Epithelial cell of esophagus (primary cell): ENCODE measurements at regions not wholly inside any gene's neighbourhood (a gene's known extent, or its start where the extent isn't known, plus 50 kb on each side); places are given as distances from the start of the nearest gene placed in this dataset.

Source experiments
- DNase-seq: peaks from one replicate; pipeline ENCODE4 v3.0.0; 2010; ENCODE audit warnings: low read depth
- H3K4me3 ChIP-seq: 2 replicates; pipeline ENCODE4 v1.5.1; 2011; ENCODE audit warnings: mild to moderate bottlenecking, low read length, control low read depth
- TF ChIP-seq, protein P1 (sequence below): IDR thresholded peaks from 2 replicates; pipeline ENCODE4 v1.5.1; 2011; ENCODE audit warnings: low read depth, mild to moderate bottlenecking, low read length, control low read depth, inconsistent platforms; ENCODE audit not compliant: insufficient read depth; ENCODE audit errors: missing control alignments

- no peak overlapping the region for H3K4me3 ChIP-seq
- no peak for DNase-seq
- TF ChIP-seq, protein P1, sequence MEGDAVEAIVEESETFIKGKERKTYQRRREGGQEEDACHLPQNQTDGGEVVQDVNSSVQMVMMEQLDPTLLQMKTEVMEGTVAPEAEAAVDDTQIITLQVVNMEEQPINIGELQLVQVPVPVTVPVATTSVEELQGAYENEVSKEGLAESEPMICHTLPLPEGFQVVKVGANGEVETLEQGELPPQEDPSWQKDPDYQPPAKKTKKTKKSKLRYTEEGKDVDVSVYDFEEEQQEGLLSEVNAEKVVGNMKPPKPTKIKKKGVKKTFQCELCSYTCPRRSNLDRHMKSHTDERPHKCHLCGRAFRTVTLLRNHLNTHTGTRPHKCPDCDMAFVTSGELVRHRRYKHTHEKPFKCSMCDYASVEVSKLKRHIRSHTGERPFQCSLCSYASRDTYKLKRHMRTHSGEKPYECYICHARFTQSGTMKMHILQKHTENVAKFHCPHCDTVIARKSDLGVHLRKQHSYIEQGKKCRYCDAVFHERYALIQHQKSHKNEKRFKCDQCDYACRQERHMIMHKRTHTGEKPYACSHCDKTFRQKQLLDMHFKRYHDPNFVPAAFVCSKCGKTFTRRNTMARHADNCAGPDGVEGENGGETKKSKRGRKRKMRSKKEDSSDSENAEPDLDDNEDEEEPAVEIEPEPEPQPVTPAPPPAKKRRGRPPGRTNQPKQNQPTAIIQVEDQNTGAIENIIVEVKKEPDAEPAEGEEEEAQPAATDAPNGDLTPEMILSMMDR, result no peak
These were observed 222.4 kb upstream of the CD96 start for GRCh38 chr3:111319598-111319997.

- TF ChIP-seq, protein P1, result no peak
- no peak for DNase-seq
- H3K4me3 ChIP-seq, result no peak overlapping the region
These were observed 220.2 kb upstream of the CD96 start for GRCh38 chr3:111321786-111322185.

DNA sequence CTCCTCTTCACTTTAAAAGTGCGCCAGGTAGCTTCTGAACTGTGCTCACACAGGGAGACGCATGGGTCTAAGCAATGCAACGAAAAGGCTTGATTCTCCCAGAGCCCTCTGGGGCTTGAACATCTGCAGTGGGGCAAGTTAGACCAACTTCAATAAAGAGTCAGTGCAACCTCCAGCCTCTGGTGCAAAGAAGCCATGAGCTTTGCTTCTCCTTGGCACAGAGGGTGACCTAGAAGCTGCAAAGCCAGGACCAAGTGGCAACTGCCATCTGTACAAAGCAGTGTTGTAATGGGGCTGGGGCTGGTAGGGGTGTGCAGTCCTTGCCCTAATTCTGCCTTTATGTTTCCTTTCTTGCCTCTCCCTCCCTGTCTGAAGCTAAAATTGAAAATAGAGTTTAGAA lies 219.0 kb upstream of the CD96 start:
- H3K4me3 ChIP-seq, result no peak overlapping the region
- no peak for DNase-seq
- TF ChIP-seq, protein P1, result no peak

- TF ChIP-seq, protein P1, result no peak
- no peak for DNase-seq
- no peak overlapping the region for H3K4me3 ChIP-seq
These were observed 217.8 kb upstream of the CD96 start for GRCh38 chr3:111324151-111324550.

DNA sequence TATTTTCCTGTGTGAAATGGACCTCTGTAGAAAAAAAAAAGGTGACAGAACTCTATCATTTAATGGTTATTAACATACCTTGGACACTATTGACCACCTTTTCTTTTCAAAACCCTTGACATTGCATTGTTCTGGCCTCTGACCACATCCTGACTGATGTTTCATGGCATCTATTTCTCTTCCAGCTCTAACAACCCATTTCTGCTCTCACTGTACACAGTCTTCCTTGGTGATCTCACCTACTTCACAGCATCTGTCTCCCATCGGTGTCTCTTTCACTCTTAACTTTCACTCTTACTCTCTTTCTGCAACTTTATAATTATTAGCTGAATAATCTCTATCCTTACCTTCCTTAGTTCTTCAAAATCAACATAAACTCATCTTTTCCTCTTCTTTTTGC lies 217.4 kb upstream of the CD96 start:
- DNase-seq, result no peak
- TF ChIP-seq, protein P1, result no peak
- H3K4me3 ChIP-seq, result no peak overlapping the region

GRCh38 chr3:111325160-111325718 lies 216.8 kb upstream of the CD96 start:
- no peak overlapping the region for H3K4me3 ChIP-seq
- TF ChIP-seq, protein P1, result no peak

More at GRCh38 chr3:111325160-111325718, 216.8 kb upstream of the CD96 start:
- no peak for DNase-seq
